SK-N-SH (cell line): ENCODE measurements at regions not wholly inside any gene's neighbourhood (a gene's known extent, or its start where the extent isn't known, plus 50 kb on each side); places are given as distances from the start of the nearest gene placed in this dataset.

ENCODE experiments used
- CTCF ChIA-PET: fragments of 300-600, 350-600 bp; formaldehyde crosslinking; extraction: SDS; loops from one replicate; lab custom pipeline; 2021; lab: Yijun Ruan, JAX
- POLR2A ChIA-PET: fragments of 350-600 bp; sonication (Branson Sonifier 250); formaldehyde crosslinking; extraction: SDS; loops from one replicate; lab custom pipeline; 2020; ENCODE audit warnings: antibody characterized with exemption, inconsistent platforms; lab: Yijun Ruan, JAX
- DNase-seq: peaks from one replicate; pipeline ENCODE4 v3.0.0; 2012
- H2AFZ ChIP-seq: fragments of 200-600 bp; sonication (generic); 2 replicates; pipeline ENCODE4 v1.8.1; 2016; ENCODE audit warnings: antibody characterized with exemption, mild to moderate bottlenecking, low read depth
- H3F3A ChIP-seq: fragments of 200-600 bp; sonication (generic); replicated peaks from 2 replicates; pipeline ENCODE3; 2016; ENCODE audit warnings: antibody characterized with exemption, mild to moderate bottlenecking; ENCODE audit not compliant: insufficient read depth
- H3K27ac ChIP-seq, 2 experiments: fragments of 200-500 bp in 1 of 2; fragments of 200-600 bp in 1 of 2; sonication (Bioruptor generic) in 1 of 2; sonication (generic), shearing (Covaris generic) in 1 of 2; 2 replicates each; pipeline versions ENCODE4 v1.5.1 to v1.6.1; 2014 to 2016; ENCODE audit warnings: low read depth in 2 of 2, inconsistent platforms in 1 of 2, low read length in 1 of 2, mild to moderate bottlenecking in 1 of 2, mixed read lengths in 1 of 2
- H3K27me3 ChIP-seq: fragments of 200-600 bp; sonication (generic), shearing (Covaris generic); 2 replicates; pipeline ENCODE4 v1.6.1; 2016; ENCODE audit warnings: mixed run types; ENCODE audit not compliant: insufficient read depth
- H3K36me3 ChIP-seq, 2 experiments: fragments of 200-500 bp in 1 of 2; fragments of 200-600 bp in 1 of 2; sonication (Bioruptor generic) in 1 of 2; sonication (generic) in 1 of 2; replicated peaks in 1 of 2; 2 replicates each; pipeline versions ENCODE3 to v1.5.1; 2014 to 2016; ENCODE audit warnings: low read length in 1 of 2, mild to moderate bottlenecking in 1 of 2; ENCODE audit not compliant: insufficient read depth in 2 of 2, control insufficient read depth in 1 of 2
- H3K4me1 ChIP-seq, 2 experiments: fragments of 200-500 bp in 1 of 2; fragments of 200-600 bp in 1 of 2; sonication (Bioruptor generic) in 1 of 2; sonication (generic), shearing (Covaris generic) in 1 of 2; 2 replicates each; pipeline versions ENCODE4 v1.5.1 to v1.6.1; 2014 to 2016; ENCODE audit warnings: low read depth in 1 of 2, low read length in 1 of 2, mixed run types in 1 of 2; ENCODE audit not compliant: insufficient read depth in 2 of 2, control insufficient read depth in 1 of 2
- H3K4me2 ChIP-seq: fragments of 200-600 bp; sonication (generic), shearing (Covaris generic); 2 replicates; pipeline ENCODE4 v1.6.1; 2017; ENCODE audit warnings: mixed run types
- H3K4me3 ChIP-seq, 2 experiments: fragments of 200-500 bp in 1 of 2; fragments of 200-600 bp in 1 of 2; sonication (Bioruptor generic) in 1 of 2; sonication (generic), shearing (Covaris generic) in 1 of 2; 2 replicates each; pipeline versions ENCODE4 v1.5.1 to v1.8.1; 2014 to 2016; ENCODE audit warnings: low read depth in 2 of 2, inconsistent platforms in 1 of 2, low read length in 1 of 2, mild to moderate bottlenecking in 1 of 2, mixed read lengths in 1 of 2, moderate library complexity in 1 of 2
- H3K79me2 ChIP-seq: fragments of 200-600 bp; sonication (generic); 2 replicates; pipeline ENCODE4 v1.8.1; 2017; ENCODE audit warnings: mild to moderate bottlenecking; ENCODE audit not compliant: insufficient read depth
- H3K9ac ChIP-seq: fragments of 200-600 bp; sonication (generic); 2 replicates; pipeline ENCODE4 v1.6.1; 2017; ENCODE audit warnings: mixed run types
- H3K9me2 ChIP-seq: fragments of 200-600 bp; sonication (generic); 2 replicates; pipeline ENCODE4 v1.6.1; 2017; ENCODE audit warnings: mixed run types
- H3K9me3 ChIP-seq: fragments of 200-600 bp; sonication (generic); 2 replicates; pipeline ENCODE4 v1.6.1; 2017; ENCODE audit warnings: mixed run types, mild to moderate bottlenecking, moderate library complexity
- H4K20me1 ChIP-seq: fragments of 200-600 bp; sonication (generic); 2 replicates; pipeline ENCODE4 v1.6.1; 2017; ENCODE audit warnings: mild to moderate bottlenecking, mixed run types; ENCODE audit not compliant: insufficient read depth
- EZH2phosphoT487 ChIP-seq: fragments of 200-600 bp; sonication (generic); IDR thresholded peaks from 2 replicates; pipeline ENCODE4 v1.6.1; 2017; ENCODE audit warnings: low read depth, mixed run types, mild to moderate bottlenecking, antibody characterized with exemption, moderate library complexity, borderline replicate concordance
- FOSL2 ChIP-seq: IDR thresholded peaks from 2 replicates; pipeline ENCODE4 v1.4.0; 2012; ENCODE audit warnings: low read depth, mild to moderate bottlenecking, moderate library complexity, borderline replicate concordance
- FOXJ3 ChIP-seq: sonication (generic); formaldehyde crosslinking; IDR thresholded peaks from 2 replicates; pipeline ENCODE4 v1.5.1; 2020; ENCODE audit warnings: mild to moderate bottlenecking, missing genetic modification reagents
- FOXM1 ChIP-seq: IDR thresholded peaks from 2 replicates; pipeline ENCODE4 v1.4.0; 2012; ENCODE audit warnings: low read depth, mild to moderate bottlenecking
- GATA2 ChIP-seq: sonication (generic); formaldehyde crosslinking; IDR thresholded peaks from 2 replicates; pipeline ENCODE4 v1.5.0; 2020; ENCODE audit warnings: mild to moderate bottlenecking, missing genetic modification reagents
- JUND ChIP-seq: IDR thresholded peaks from 2 replicates; pipeline ENCODE4 v1.4.0; 2012
- MEF2A ChIP-seq: IDR thresholded peaks from 2 replicates; pipeline ENCODE4 v1.4.0; 2012; ENCODE audit warnings: low read depth, borderline replicate concordance
- NRF1 ChIP-seq: IDR thresholded peaks from 2 replicates; pipeline ENCODE4 v1.6.1; 2012; ENCODE audit warnings: low read depth, mild to moderate bottlenecking, low read length
- PBX3 ChIP-seq: IDR thresholded peaks from 2 replicates; pipeline ENCODE4; 2012
- RFX5 ChIP-seq: IDR thresholded peaks from 2 replicates; pipeline ENCODE4 v1.6.1; 2012; ENCODE audit warnings: mild to moderate bottlenecking, improper control_type of control experiment, low read length
- SIN3A ChIP-seq: IDR thresholded peaks from 2 replicates; pipeline ENCODE4 v1.6.1; 2012; ENCODE audit warnings: low read depth, mild to moderate bottlenecking, low read length, moderate library complexity, borderline replicate concordance
- SMC3 ChIP-seq: IDR thresholded peaks from 2 replicates; pipeline ENCODE4 v1.6.1; 2012; ENCODE audit warnings: low read depth, low read length, improper control_type of control experiment
- TAF1 ChIP-seq: IDR thresholded peaks from 2 replicates; pipeline ENCODE4 v1.6.1; 2012; ENCODE audit warnings: low read depth, mild to moderate bottlenecking, low read length, moderate library complexity, borderline replicate concordance
- TCF12 ChIP-seq: IDR thresholded peaks from 2 replicates; pipeline ENCODE4 v1.4.0; 2012
- TEAD4 ChIP-seq: IDR thresholded peaks from 2 replicates; pipeline ENCODE4 v1.4.0; 2012; ENCODE audit warnings: mild to moderate bottlenecking, borderline replicate concordance; ENCODE audit not compliant: insufficient read depth
- USF2 ChIP-seq: fragments of 150-350 bp; IDR thresholded peaks from 2 replicates; pipeline ENCODE4 v1.6.1; 2017; ENCODE audit warnings: antibody characterized with exemption, low read length, low read depth, borderline replicate concordance
- WGBS: methylation state at CpG from one replicate; pipeline ENCODE4 v1.1.6; 2017; ENCODE audit warnings: low lambda C conversion rate; 5-methylcytosine and 5-hydroxymethylcytosine counted together
- TF ChIP-seq, protein P1 (sequence below): IDR thresholded peaks from 2 replicates; pipeline ENCODE4 v1.4.0; 2012; ENCODE audit warnings: low read depth
- TF ChIP-seq, protein P2 (sequence below): IDR thresholded peaks from 2 replicates; pipeline ENCODE4 v1.6.1; 2012; ENCODE audit warnings: mild to moderate bottlenecking, low read depth, low read length, moderate library complexity

DNA sequence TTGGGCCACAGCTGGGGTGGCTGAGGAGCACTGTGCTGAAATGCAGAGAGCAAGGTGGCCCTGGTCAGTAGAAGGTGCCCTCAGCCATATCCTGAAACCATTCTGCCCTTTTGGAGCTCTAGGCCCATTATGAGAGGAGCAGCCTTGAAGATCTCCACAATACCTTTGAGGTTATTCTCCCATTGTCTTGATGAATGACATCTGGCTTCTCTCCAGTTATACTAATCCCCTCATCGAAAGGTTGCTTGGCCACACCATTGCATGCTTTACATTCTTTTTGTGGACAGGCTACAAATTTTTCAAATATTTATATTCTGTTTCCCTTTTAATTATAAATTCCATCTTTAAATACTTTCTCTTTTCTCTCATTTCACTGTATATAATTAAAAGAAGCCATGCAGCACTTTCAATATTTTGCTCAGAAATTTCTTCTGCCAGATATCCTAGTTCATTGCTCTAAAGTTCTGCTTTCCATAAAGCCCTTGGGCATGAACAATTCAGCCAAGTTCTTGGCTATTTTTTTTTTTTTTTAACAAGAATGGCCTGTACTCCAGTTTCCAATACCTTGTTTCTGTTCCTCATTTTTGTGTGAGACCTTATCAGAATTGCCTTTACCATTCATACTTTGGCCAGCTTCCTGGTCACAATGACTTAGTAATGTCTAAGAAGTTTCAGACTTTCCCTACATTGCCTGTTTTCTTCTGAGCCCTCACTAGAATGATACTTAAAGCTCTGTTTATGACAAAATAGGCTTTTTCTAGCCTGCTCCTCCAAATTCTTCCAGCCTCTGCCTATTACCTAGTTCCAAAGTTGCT is 138.9 kb upstream of the SGO1 start:
- Histone ChIP-seq H2AFZ (no peak overlapping the region), H3F3A (no peaks in the 10 kb centered on the region), H3K4me2 (no peak overlapping the region), H3K4me1 (no peaks in the 10 kb centered on the region), H3K27ac (no peak overlapping the region), H3K79me2 (no peaks in the 10 kb centered on the region), H4K20me1 (no peaks in the 10 kb centered on the region), H3K27me3 (no peaks in the 10 kb centered on the region), H3K9ac (no peak overlapping the region), H3K4me3 (no peak overlapping the region), H3K9me2 (no peaks in the 10 kb centered on the region), H3K9me3 (no peaks in the 10 kb centered on the region), H3K36me3 (no peaks in the 10 kb centered on the region)
- DNase-seq: no peak
- POLR2A ChIA-PET: no interaction called here
- TF ChIP-seq EZH2phosphoT487 (no peak), TAF1 (no peak), USF2 (no peak), JUND (no peak), PBX3 (no peak), TEAD4 (no peak), SIN3A (no peak), SMC3 (no peak), MEF2A (no peak), FOXJ3 (CRISPR knock-in tag) (no peak), NRF1 (no peak), TCF12 (no peak), FOXM1 (no peak), RFX5 (no peak), GATA2 (CRISPR knock-in tag) (no peak), FOSL2 (no peak)
- TF ChIP-seq, protein P1, sequence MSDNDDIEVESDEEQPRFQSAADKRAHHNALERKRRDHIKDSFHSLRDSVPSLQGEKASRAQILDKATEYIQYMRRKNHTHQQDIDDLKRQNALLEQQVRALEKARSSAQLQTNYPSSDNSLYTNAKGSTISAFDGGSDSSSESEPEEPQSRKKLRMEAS: no peak
- TF ChIP-seq, protein P2, sequence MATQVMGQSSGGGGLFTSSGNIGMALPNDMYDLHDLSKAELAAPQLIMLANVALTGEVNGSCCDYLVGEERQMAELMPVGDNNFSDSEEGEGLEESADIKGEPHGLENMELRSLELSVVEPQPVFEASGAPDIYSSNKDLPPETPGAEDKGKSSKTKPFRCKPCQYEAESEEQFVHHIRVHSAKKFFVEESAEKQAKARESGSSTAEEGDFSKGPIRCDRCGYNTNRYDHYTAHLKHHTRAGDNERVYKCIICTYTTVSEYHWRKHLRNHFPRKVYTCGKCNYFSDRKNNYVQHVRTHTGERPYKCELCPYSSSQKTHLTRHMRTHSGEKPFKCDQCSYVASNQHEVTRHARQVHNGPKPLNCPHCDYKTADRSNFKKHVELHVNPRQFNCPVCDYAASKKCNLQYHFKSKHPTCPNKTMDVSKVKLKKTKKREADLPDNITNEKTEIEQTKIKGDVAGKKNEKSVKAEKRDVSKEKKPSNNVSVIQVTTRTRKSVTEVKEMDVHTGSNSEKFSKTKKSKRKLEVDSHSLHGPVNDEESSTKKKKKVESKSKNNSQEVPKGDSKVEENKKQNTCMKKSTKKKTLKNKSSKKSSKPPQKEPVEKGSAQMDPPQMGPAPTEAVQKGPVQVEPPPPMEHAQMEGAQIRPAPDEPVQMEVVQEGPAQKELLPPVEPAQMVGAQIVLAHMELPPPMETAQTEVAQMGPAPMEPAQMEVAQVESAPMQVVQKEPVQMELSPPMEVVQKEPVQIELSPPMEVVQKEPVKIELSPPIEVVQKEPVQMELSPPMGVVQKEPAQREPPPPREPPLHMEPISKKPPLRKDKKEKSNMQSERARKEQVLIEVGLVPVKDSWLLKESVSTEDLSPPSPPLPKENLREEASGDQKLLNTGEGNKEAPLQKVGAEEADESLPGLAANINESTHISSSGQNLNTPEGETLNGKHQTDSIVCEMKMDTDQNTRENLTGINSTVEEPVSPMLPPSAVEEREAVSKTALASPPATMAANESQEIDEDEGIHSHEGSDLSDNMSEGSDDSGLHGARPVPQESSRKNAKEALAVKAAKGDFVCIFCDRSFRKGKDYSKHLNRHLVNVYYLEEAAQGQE: no peak
- CTCF ChIA-PET: no interaction called here
- 29% methylated on average over 1 of the region's 1 CpG for WGBS
